A549 (cell line): ENCODE measurements at regions not wholly inside any gene's neighbourhood (a gene's known extent, or its start where the extent isn't known, plus 50 kb on each side); places are given as distances from the start of the nearest gene placed in this dataset.

Experiments
- ATAC-seq, 2 experiments: fragments of 200-7000 bp in 1 of 2; fragments of >200 bp in 1 of 2; cut with Nextera tagmentation in 1 of 2; cut with Tn5 transposase in 1 of 2; 3 replicates each; pipeline versions ENCODE4 v1.8.0 to v1.9.1; 2018 to 2020; ENCODE audit warnings: mild to moderate bottlenecking in 1 of 2, moderate library complexity in 1 of 2
- CTCF ChIA-PET: fragments of 300-600 bp; sonication (Branson Sonifier 250); formaldehyde crosslinking; extraction: SDS; loops from one replicate; lab custom pipeline; 2021; ENCODE audit warnings: antibody characterized with exemption, inconsistent platforms; lab: Yijun Ruan, JAX
- POLR2A ChIA-PET: fragments of 350-600 bp; formaldehyde crosslinking; extraction: SDS; loops from one replicate; lab custom pipeline; 2021; ENCODE audit warnings: antibody characterized with exemption, inconsistent platforms; lab: Yijun Ruan, JAX
- DNase-seq, 2 experiments: peaks; one replicate each; pipeline versions ENCODE4 v3.0.0 to v3.0.0-alpha.2; 2011 to 2016; ENCODE audit warnings: low read depth in 1 of 2, low spot score in 1 of 2
- FAIRE-seq: peaks from 2 replicates; lab custom pipeline; 2011; peaks lifted over from hg19 to GRCh38; lab: Jason Lieb, UNC
- H3K27ac ChIP-seq, 2 experiments: fragments of >200 bp; sonication (Bioruptor Twin); formaldehyde crosslinking; 3 replicates each; pipeline ENCODE4 v1.5.1; 2016 to 2017
- H3K4me1 ChIP-seq: fragments of >200 bp; sonication (Bioruptor Twin); formaldehyde crosslinking; 3 replicates; pipeline ENCODE4 v1.6.1; 2016
- H3K4me2 ChIP-seq: fragments of >200 bp; sonication (Bioruptor Twin); formaldehyde crosslinking; 3 replicates; pipeline ENCODE4 v1.6.1; 2016
- H3K4me3 ChIP-seq: fragments of >200 bp; sonication (Bioruptor Twin); formaldehyde crosslinking; 3 replicates; pipeline ENCODE4 v1.5.1; 2016
- H3K9me3 ChIP-seq: fragments of >200 bp; sonication (Bioruptor Twin); formaldehyde crosslinking; 3 replicates; pipeline ENCODE4 v1.6.1; 2016
- CBX2 ChIP-seq: fragments of 200-600 bp; sonication (generic); IDR thresholded peaks from 2 replicates; pipeline ENCODE4 v1.6.1; 2016; ENCODE audit warnings: low read depth, mild to moderate bottlenecking, borderline replicate concordance
- CEBPB ChIP-seq, 2 experiments: fragments of >200 bp in 1 of 2; sonication (Bioruptor Twin) in 1 of 2; formaldehyde crosslinking in 1 of 2; IDR thresholded peaks; 2 replicates each; pipeline ENCODE4 v1.6.1; 2012 to 2016
- EHF ChIP-seq: fragments of 250-450 bp; sonication (Bioruptor Pico); IDR thresholded peaks from 2 replicates; pipeline ENCODE4 v1.5.0; 2020; ENCODE audit warnings: mild to moderate bottlenecking
- EHMT2 ChIP-seq: fragments of 200-600 bp; sonication (generic); IDR thresholded peaks from 2 replicates; pipeline ENCODE4 v1.6.1; 2016; ENCODE audit warnings: antibody characterized with exemption, low read depth, mild to moderate bottlenecking, moderate library complexity
- ELK1 ChIP-seq: fragments of 150-350 bp; IDR thresholded peaks from 2 replicates; pipeline ENCODE4 v1.6.1; 2014; ENCODE audit warnings: low read depth, mild to moderate bottlenecking, low read length
- FOSL2 ChIP-seq, 2 experiments: fragments of 450-650 bp in 1 of 2; fragments of >200 bp in 1 of 2; sonication (Bioruptor Twin) in 1 of 2; formaldehyde crosslinking; IDR thresholded peaks; 2 replicates each; pipeline versions ENCODE4 v1.5.0 to v1.6.1; 2016 to 2020; ENCODE audit warnings: mild to moderate bottlenecking in 1 of 2, moderate library complexity in 1 of 2
- FOXS1 ChIP-seq: fragments of 250-450 bp; sonication (Bioruptor Pico); IDR thresholded peaks from 2 replicates; pipeline ENCODE4 v1.5.0; 2020; ENCODE audit warnings: mild to moderate bottlenecking, moderate library complexity
- HMGXB4 ChIP-seq: fragments of 250-450 bp; sonication (Bioruptor Pico); IDR thresholded peaks from 2 replicates; pipeline ENCODE4 v1.5.0; 2021; ENCODE audit warnings: mild to moderate bottlenecking, moderate library complexity, borderline replicate concordance
- HOXA7 ChIP-seq: fragments of 250-450 bp; sonication (Bioruptor Pico); IDR thresholded peaks from 2 replicates; pipeline ENCODE4 v1.5.0; 2020; ENCODE audit warnings: mild to moderate bottlenecking, moderate library complexity
- HOXB13 ChIP-seq: fragments of 250-450 bp; sonication (Bioruptor Pico); IDR thresholded peaks from 2 replicates; pipeline ENCODE4 v1.5.0; 2020; ENCODE audit warnings: low read depth, mild to moderate bottlenecking, moderate library complexity
- HOXB5 ChIP-seq: fragments of 250-450 bp; sonication (Bioruptor Pico); IDR thresholded peaks from 2 replicates; pipeline ENCODE4 v1.5.0; 2020; ENCODE audit warnings: mild to moderate bottlenecking, moderate library complexity
- KDM1A ChIP-seq: fragments of 200-600 bp; sonication (generic); IDR thresholded peaks from 2 replicates; pipeline ENCODE4 v1.6.1; 2016; ENCODE audit warnings: low read depth, mild to moderate bottlenecking
- KDM5A ChIP-seq: fragments of 200-600 bp; sonication (generic); IDR thresholded peaks from 2 replicates; pipeline ENCODE4 v1.6.1; 2016; ENCODE audit warnings: antibody characterized with exemption, mild to moderate bottlenecking
- MAZ ChIP-seq: fragments of 150-350 bp; IDR thresholded peaks from 2 replicates; pipeline ENCODE4 v1.6.1; 2014; ENCODE audit warnings: antibody characterized with exemption, low read depth, low read length, borderline replicate concordance
- NFE2L2 ChIP-seq: fragments of 150-350 bp; conservative IDR thresholded peaks from 2 replicates; pipeline ENCODE4 v1.6.1; 2014; ENCODE audit warnings: low read length
- NPAS2 ChIP-seq: fragments of 250-450 bp; sonication (Bioruptor Pico); IDR thresholded peaks from 2 replicates; pipeline ENCODE4 v1.8.0; 2022; ENCODE audit warnings: mild to moderate bottlenecking, moderate library complexity, borderline replicate concordance
- NR3C1 ChIP-seq: fragments of >200 bp; sonication (Bioruptor Twin); formaldehyde crosslinking; IDR thresholded peaks from 3 replicates; pipeline ENCODE4 v1.6.1; 2017
- PHF8 ChIP-seq: fragments of 200-600 bp; sonication (generic); IDR thresholded peaks from 2 replicates; pipeline ENCODE4 v1.6.1; 2016; ENCODE audit warnings: low read depth, mild to moderate bottlenecking, antibody characterized with exemption, moderate library complexity, borderline replicate concordance
- POLR2A ChIP-seq: IDR thresholded peaks from 2 replicates; pipeline ENCODE4 v1.6.1; 2012; ENCODE audit warnings: mild to moderate bottlenecking, low read length
- POLR2AphosphoS2 ChIP-seq: conservative IDR thresholded peaks from 2 replicates; pipeline ENCODE4 v1.6.1; 2012; ENCODE audit warnings: low read length, improper control_type of control experiment, inconsistent platforms
- RCOR1 ChIP-seq: fragments of 150-350 bp; IDR thresholded peaks from 2 replicates; pipeline ENCODE4 v1.6.1; 2014; ENCODE audit warnings: antibody characterized with exemption, low read length, low read depth
- RFX5 ChIP-seq: fragments of 450-650 bp; IDR thresholded peaks from 2 replicates; pipeline ENCODE4 v1.7.1; 2014; ENCODE audit warnings: antibody characterized with exemption, mild to moderate bottlenecking, moderate library complexity
- RNF2 ChIP-seq: fragments of 200-600 bp; sonication (generic); IDR thresholded peaks from 2 replicates; pipeline ENCODE4 v1.6.1; 2016; ENCODE audit warnings: low read depth, mild to moderate bottlenecking, antibody characterized with exemption, moderate library complexity, borderline replicate concordance
- SMC3 ChIP-seq: fragments of >200 bp; sonication (Bioruptor Twin); formaldehyde crosslinking; IDR thresholded peaks from 3 replicates; pipeline ENCODE4 v1.6.1; 2018; ENCODE audit warnings: inconsistent platforms
- SREBF2 ChIP-seq: fragments of 450-650 bp; IDR thresholded peaks from 2 replicates; pipeline ENCODE4 v1.6.1; 2014; ENCODE audit warnings: mild to moderate bottlenecking, moderate library complexity
- TP53 ChIP-seq: fragments of 250-450 bp; sonication (Bioruptor Pico); IDR thresholded peaks from 2 replicates; pipeline ENCODE4 v1.5.0; 2021; ENCODE audit warnings: mild to moderate bottlenecking, moderate library complexity
- ZFP36 ChIP-seq: fragments of 450-650 bp; IDR thresholded peaks from 2 replicates; pipeline ENCODE4 v1.6.1; 2014; ENCODE audit warnings: borderline replicate concordance; ENCODE audit not compliant: partially characterized antibody
- WGBS: methylation state at CpG from one replicate; pipeline ENCODE4 v1.1.6; 2017; ENCODE audit errors: missing lambda C conversion rate; 5-methylcytosine and 5-hydroxymethylcytosine counted together
- TF ChIP-seq, protein P1 (sequence below): fragments of 450-650 bp; IDR thresholded peaks from 2 replicates; pipeline ENCODE4 v1.6.1; 2014; ENCODE audit warnings: antibody characterized with exemption
- TF ChIP-seq, protein P2 (sequence below): fragments of >200 bp; sonication (Bioruptor Twin); formaldehyde crosslinking; IDR thresholded peaks from 3 replicates; pipeline ENCODE4 v1.6.1; 2016
- TF ChIP-seq, protein P3 (sequence below): IDR thresholded peaks from 2 replicates; pipeline ENCODE4 v1.6.1; 2012

GRCh38 chr5:57993866-57994265 is 466.0 kb downstream of the PLK2 start:
- H3K4me1 ChIP-seq: peaks cover 15% of the 10 kb centered on the region
- H3K4me2 ChIP-seq: no peak overlapping the region
- no peak for ATAC-seq
- TF ChIP-seq, protein P1, sequence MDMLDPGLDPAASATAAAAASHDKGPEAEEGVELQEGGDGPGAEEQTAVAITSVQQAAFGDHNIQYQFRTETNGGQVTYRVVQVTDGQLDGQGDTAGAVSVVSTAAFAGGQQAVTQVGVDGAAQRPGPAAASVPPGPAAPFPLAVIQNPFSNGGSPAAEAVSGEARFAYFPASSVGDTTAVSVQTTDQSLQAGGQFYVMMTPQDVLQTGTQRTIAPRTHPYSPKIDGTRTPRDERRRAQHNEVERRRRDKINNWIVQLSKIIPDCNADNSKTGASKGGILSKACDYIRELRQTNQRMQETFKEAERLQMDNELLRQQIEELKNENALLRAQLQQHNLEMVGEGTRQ: no peak
- no peak for TF ChIP-seq CEBPB (IDR thresholded peaks at IDR 0.05)
- TF ChIP-seq RNF2: no peak
- no peak for TF ChIP-seq ZFP36
- TF ChIP-seq EHF: no peak
- no peak for TF ChIP-seq HOXB13
- no peak for TF ChIP-seq POLR2A
- no peak for TF ChIP-seq SREBF2
- TF ChIP-seq HOXA7 (CRISPR knock-in tag): no peak
- no peak for TF ChIP-seq FOXS1 (CRISPR knock-in tag)
- TF ChIP-seq TP53 (CRISPR knock-in tag): no peak
- no peak for TF ChIP-seq KDM5A
- no peak for TF ChIP-seq SMC3
- no peak for FAIRE-seq
- H3K4me3 ChIP-seq: no peak overlapping the region
- H3K9me3 ChIP-seq: no peaks in the 10 kb centered on the region
- ChIA-PET POLR2A (no interaction called here), CTCF (no interaction called here)
- 94% methylated on average over 1 of the region's 1 CpG for WGBS
- no peak overlapping the region for H3K27ac ChIP-seq
- DNase-seq: no peak

GRCh38 chr5:57989378-57989777 is 470.5 kb downstream of the PLK2 start:
- FAIRE-seq: peak; percentile 67
- 2% methylated on average over 3 of the region's 3 CpGs for WGBS
- Histone ChIP-seq H3K4me2 (peak overlapping the region; percentile 55), H3K9me3 (no peaks in the 10 kb centered on the region), H3K4me3 (no peak overlapping the region), H3K27ac (peak overlapping the region in 1 of 2 experiments; percentile 23; a peak in 2 of 6 replicates), H3K4me1 (peaks cover 39% of the 10 kb centered on the region)
- DNase-seq: peak; percentile 8 to 52
- ATAC-seq: peak in 1 of 2 experiments; percentile 75; a peak in 3 of 6 replicates
- POLR2A ChIA-PET: no interaction called here
- CTCF ChIA-PET: no interaction called here
- peak; percentile 48 for TF ChIP-seq FOSL2 (IDR thresholded peaks at IDR 0.05)
- TF ChIP-seq FOSL2 (CRISPR knock-in tag; IDR thresholded peaks at IDR 0.05): peak; percentile 77
- no peak for TF ChIP-seq PHF8
- TF ChIP-seq RCOR1: no peak
- TF ChIP-seq, protein P2, sequence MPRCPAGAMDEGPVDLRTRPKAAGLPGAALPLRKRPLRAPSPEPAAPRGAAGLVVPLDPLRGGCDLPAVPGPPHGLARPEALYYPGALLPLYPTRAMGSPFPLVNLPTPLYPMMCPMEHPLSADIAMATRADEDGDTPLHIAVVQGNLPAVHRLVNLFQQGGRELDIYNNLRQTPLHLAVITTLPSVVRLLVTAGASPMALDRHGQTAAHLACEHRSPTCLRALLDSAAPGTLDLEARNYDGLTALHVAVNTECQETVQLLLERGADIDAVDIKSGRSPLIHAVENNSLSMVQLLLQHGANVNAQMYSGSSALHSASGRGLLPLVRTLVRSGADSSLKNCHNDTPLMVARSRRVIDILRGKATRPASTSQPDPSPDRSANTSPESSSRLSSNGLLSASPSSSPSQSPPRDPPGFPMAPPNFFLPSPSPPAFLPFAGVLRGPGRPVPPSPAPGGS: no peak

GRCh38 chr5:57988813-57989212 is 471.1 kb downstream of the PLK2 start:
- FAIRE-seq (no peak), DNase-seq (no peak), ATAC-seq (no peak)
- Histone ChIP-seq H3K4me1 (peaks cover 39% of the 10 kb centered on the region), H3K4me3 (no peak overlapping the region), H3K27ac (peak overlapping the region in 1 of 2 experiments; percentile 23; a peak in 2 of 6 replicates), H3K4me2 (peak overlapping the region; percentile 55), H3K9me3 (no peaks in the 10 kb centered on the region)
- POLR2A ChIA-PET: no interaction called here
- WGBS: 35% methylated on average over 1 of the region's 1 CpG
- CTCF ChIA-PET: no interaction called here
- TF ChIP-seq, protein P2: no peak
- no peak for TF ChIP-seq POLR2AphosphoS2
- TF ChIP-seq HOXB5 (CRISPR knock-in tag): no peak
- no peak for TF ChIP-seq NR3C1
- TF ChIP-seq RCOR1: no peak
- no peak for TF ChIP-seq CEBPB (IDR thresholded peaks at IDR 0.05)
- TF ChIP-seq KDM1A: no peak
- TF ChIP-seq ELK1: no peak
- no peak for TF ChIP-seq EHMT2
- no peak for TF ChIP-seq HOXA7 (CRISPR knock-in tag)
- TF ChIP-seq, protein P3, sequence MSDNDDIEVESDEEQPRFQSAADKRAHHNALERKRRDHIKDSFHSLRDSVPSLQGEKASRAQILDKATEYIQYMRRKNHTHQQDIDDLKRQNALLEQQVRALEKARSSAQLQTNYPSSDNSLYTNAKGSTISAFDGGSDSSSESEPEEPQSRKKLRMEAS: no peak
- TF ChIP-seq CBX2: no peak
- no peak for TF ChIP-seq NFE2L2
- TF ChIP-seq NPAS2 (CRISPR knock-in tag): no peak
- no peak for TF ChIP-seq RNF2
- TF ChIP-seq RFX5: no peak
- no peak for TF ChIP-seq HOXB13
- TF ChIP-seq MAZ: no peak
- no peak for TF ChIP-seq HMGXB4 (CRISPR knock-in tag)
